PC-3 (cell line): ENCODE measurements at regions not wholly inside any gene's neighbourhood (a gene's known extent, or its start where the extent isn't known, plus 50 kb on each side); places are given as distances from the start of the nearest gene placed in this dataset.
A peak's percentile ranks its signal among the peaks of the same experiment; 100 is the strongest.

Experiments used
- ATAC-seq: fragments of 200-7000 bp; cut with Tn5 transposase; 2 replicates; pipeline ENCODE4 v1.9.1; 2020; ENCODE audit warnings: mild to moderate bottlenecking, moderate library complexity
- BruUV-seq: library from RNA; stranded (reverse); fragments of 400-500 nt; replicated peaks from 2 replicates; lab custom pipeline; 2021; lab: Mats Ljungman, UMichigan
- CTCF ChIA-PET: fragments of 300-600 bp; sonication (Branson Sonifier 250); formaldehyde crosslinking; loops from one replicate; lab custom pipeline; 2022; ENCODE audit warnings: antibody characterized with exemption; lab: Charles Lee
- POLR2A ChIA-PET: fragments of 300-600 bp; sonication (Branson Sonifier 250); formaldehyde crosslinking; loops from one replicate; lab custom pipeline; 2022; ENCODE audit warnings: antibody characterized with exemption; ENCODE audit not compliant: unreplicated experiment; lab: Charles Lee
- DNase-seq: peaks from one replicate; pipeline ENCODE4 v3.0.0-alpha.2; 2015
- H2AFZ ChIP-seq: fragments of 300-600 bp; sonication (generic); 2 replicates; pipeline ENCODE4 v1.6.0; 2016; ENCODE audit warnings: antibody characterized with exemption, low read length
- H3F3A ChIP-seq: fragments of 300-600 bp; sonication (generic); one replicate; pipeline ENCODE4 v1.6.0; 2017; ENCODE audit warnings: antibody characterized with exemption, low read length, control low read depth, mild to moderate bottlenecking; ENCODE audit not compliant: unreplicated experiment
- H3K27ac ChIP-seq: fragments of 300-600 bp; sonication (generic); 2 replicates; pipeline ENCODE4 v1.5.1; 2016; ENCODE audit warnings: mild to moderate bottlenecking, low read length
- H3K27me3 ChIP-seq: fragments of 300-600 bp; sonication (generic); 2 replicates; pipeline ENCODE4 v1.6.1; 2016; ENCODE audit warnings: low read length, mixed read lengths
- H3K36me3 ChIP-seq: fragments of 300-600 bp; sonication (generic); 2 replicates; pipeline ENCODE4 v1.6.1; 2016; ENCODE audit warnings: low read depth, mixed run types, low read length, mixed read lengths
- H3K4me1 ChIP-seq: fragments of 300-600 bp; sonication (generic); 2 replicates; pipeline ENCODE4 v1.5.1; 2016; ENCODE audit warnings: low read length; ENCODE audit not compliant: insufficient read depth
- H3K4me2 ChIP-seq: fragments of 300-600 bp; sonication (generic); 2 replicates; pipeline ENCODE4 v1.6.0; 2016; ENCODE audit warnings: low read length
- H3K4me3 ChIP-seq: fragments of 300-600 bp; sonication (generic); 2 replicates; pipeline ENCODE4 v1.5.1; 2016; ENCODE audit warnings: mild to moderate bottlenecking, low read length, mixed read lengths
- H3K79me2 ChIP-seq: fragments of 300-600 bp; sonication (generic); 2 replicates; pipeline ENCODE4 v1.6.1; 2017; ENCODE audit warnings: low read length, mixed read lengths
- H3K9ac ChIP-seq: fragments of 300-600 bp; sonication (generic); 2 replicates; pipeline ENCODE4 v1.6.0; 2016; ENCODE audit warnings: mild to moderate bottlenecking, low read length
- H3K9me2 ChIP-seq: fragments of 300-600 bp; sonication (generic); replicated peaks from 2 replicates; pipeline ENCODE4 v1.6.1; 2016; ENCODE audit warnings: mixed run types, low read length, mixed read lengths
- H3K9me3 ChIP-seq: fragments of 300-600 bp; sonication (generic); 2 replicates; pipeline ENCODE4 v1.6.1; 2016; ENCODE audit warnings: low read length, mixed read lengths
- H4K20me1 ChIP-seq: fragments of 300-600 bp; sonication (generic); 2 replicates; pipeline ENCODE4 v1.6.1; 2016; ENCODE audit warnings: low read length, mixed read lengths
- EZH2 ChIP-seq: fragments of 300-600 bp; sonication (generic); IDR thresholded peaks from one replicate; pipeline ENCODE4 v1.6.1; 2017; ENCODE audit warnings: antibody characterized with exemption, mild to moderate bottlenecking, low read length; ENCODE audit not compliant: unreplicated experiment
- EZH2phosphoT487 ChIP-seq: fragments of 300-600 bp; sonication (generic); IDR thresholded peaks from 2 replicates; pipeline ENCODE4 v1.6.1; 2018; ENCODE audit warnings: mild to moderate bottlenecking, antibody characterized with exemption, low read length, borderline replicate concordance
- intact Hi-C: fragments of 100-400 bp; cut with micrococcal nuclease; formaldehyde crosslinking; loops from 2 replicates; pipeline ENCODE4 v1.9.0; 2023
- TF ChIP-seq, protein P1 (sequence below): fragments of 300-600 bp; sonication (generic); conservative IDR thresholded peaks from 2 replicates; pipeline ENCODE4 v1.5.1; 2017; ENCODE audit warnings: antibody characterized with exemption, low read depth, mild to moderate bottlenecking, low read length

DNA sequence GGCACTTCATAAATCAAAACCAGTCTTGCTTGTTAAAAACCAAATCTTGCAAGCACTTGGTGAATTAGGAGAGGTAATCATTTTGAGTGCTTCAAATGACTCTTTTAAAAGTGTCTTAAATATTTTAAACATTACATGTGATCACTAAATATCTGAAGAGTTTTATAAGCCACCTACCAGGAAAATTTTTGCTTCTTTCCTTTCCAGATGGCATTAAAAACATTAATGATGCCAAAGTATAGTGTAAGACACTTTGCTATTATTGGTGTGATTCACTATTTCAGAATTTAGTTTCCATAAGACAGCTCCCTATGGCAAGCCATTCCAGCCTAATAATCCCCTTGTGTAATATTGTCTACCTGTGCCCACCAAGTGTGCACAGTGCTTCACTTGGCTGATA, 548.8 kb upstream of the ADAMTS5 start:
- Histone ChIP-seq H3K4me1 (no peaks in the 10 kb centered on the region), H3K9me3 (peaks cover 13% of the 10 kb centered on the region; the same call in 1 of the 2 replicates), H3K79me2 (no peaks in the 10 kb centered on the region), H4K20me1 (no peaks in the 10 kb centered on the region), H3K27me3 (no peaks in the 10 kb centered on the region), H3F3A (no peaks in the 10 kb centered on the region), H3K4me2 (no peak overlapping the region), H3K36me3 (no peaks in the 10 kb centered on the region), H3K9me2 (no peaks in the 10 kb centered on the region), H3K9ac (no peak overlapping the region), H3K4me3 (no peak overlapping the region), H2AFZ (no peak overlapping the region), H3K27ac (no peak overlapping the region)
- no TSS peak for BruUV-seq
- intact Hi-C loops, result no loop called here
- ATAC-seq (no peak), DNase-seq (peak; percentile 3)
- TF ChIP-seq EZH2phosphoT487, result no peak
- no peak for TF ChIP-seq EZH2
- TF ChIP-seq, protein P1, sequence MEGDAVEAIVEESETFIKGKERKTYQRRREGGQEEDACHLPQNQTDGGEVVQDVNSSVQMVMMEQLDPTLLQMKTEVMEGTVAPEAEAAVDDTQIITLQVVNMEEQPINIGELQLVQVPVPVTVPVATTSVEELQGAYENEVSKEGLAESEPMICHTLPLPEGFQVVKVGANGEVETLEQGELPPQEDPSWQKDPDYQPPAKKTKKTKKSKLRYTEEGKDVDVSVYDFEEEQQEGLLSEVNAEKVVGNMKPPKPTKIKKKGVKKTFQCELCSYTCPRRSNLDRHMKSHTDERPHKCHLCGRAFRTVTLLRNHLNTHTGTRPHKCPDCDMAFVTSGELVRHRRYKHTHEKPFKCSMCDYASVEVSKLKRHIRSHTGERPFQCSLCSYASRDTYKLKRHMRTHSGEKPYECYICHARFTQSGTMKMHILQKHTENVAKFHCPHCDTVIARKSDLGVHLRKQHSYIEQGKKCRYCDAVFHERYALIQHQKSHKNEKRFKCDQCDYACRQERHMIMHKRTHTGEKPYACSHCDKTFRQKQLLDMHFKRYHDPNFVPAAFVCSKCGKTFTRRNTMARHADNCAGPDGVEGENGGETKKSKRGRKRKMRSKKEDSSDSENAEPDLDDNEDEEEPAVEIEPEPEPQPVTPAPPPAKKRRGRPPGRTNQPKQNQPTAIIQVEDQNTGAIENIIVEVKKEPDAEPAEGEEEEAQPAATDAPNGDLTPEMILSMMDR, result no peak
- ChIA-PET POLR2A (no interaction called here), CTCF (no interaction called here)

DNA sequence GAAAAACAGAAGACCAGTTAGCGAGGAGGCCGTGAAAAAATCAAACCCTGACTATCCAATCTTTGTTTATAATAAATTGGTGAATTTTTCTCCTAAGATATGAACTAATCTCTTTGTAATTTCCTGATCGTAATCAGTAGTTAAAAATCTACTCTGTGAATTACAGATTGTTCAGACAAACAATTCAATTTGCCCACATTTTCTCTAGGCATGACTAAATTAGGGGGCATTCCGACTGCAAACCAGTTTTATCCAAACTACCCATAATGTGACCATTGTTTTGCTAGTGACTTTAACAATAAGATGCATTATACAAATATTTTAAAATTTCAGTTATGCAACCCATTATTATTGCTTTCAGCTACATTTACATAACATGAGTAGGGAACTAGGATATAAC, 546.9 kb upstream of the ADAMTS5 start:
- Histone ChIP-seq H3K9ac (no peak overlapping the region), H3K27ac (no peak overlapping the region), H3K36me3 (no peaks in the 10 kb centered on the region), H3K9me2 (no peaks in the 10 kb centered on the region), H3K9me3 (peaks cover 9% of the 10 kb centered on the region; the same call in 1 of the 2 replicates), H3K79me2 (no peaks in the 10 kb centered on the region), H3K4me2 (no peak overlapping the region), H2AFZ (no peak overlapping the region), H3F3A (no peaks in the 10 kb centered on the region), H3K4me1 (no peaks in the 10 kb centered on the region), H3K27me3 (no peaks in the 10 kb centered on the region), H4K20me1 (no peaks in the 10 kb centered on the region), H3K4me3 (no peak overlapping the region)
- ChIA-PET POLR2A (no interaction called here), CTCF (no interaction called here)
- DNase-seq, result no peak
- intact Hi-C loops, result no loop called here
- no TSS peak for BruUV-seq
- ATAC-seq, result no peak
- no peak for TF ChIP-seq EZH2
- TF ChIP-seq, protein P1, result no peak
- TF ChIP-seq EZH2phosphoT487, result no peak

DNA sequence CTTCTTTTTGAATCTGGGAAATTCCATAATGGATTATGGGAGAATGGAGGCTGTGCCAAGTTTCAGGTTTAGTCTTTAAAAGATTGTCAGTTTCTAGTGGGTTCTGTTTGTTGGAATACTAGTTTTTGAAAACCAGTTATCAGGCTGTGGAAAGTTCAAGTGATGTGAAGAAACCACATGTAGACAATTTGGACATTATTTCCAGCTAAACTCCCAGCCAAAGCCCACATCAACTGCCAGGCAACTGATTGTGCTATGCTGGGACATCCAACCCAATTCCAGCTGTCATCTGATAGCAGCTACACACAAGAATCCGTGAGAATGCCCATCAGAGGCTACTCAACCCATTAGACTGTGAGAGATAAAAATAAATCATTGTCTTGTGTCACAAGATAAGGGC, 546.1 kb upstream of the ADAMTS5 start:
- Histone ChIP-seq H3K36me3 (no peaks in the 10 kb centered on the region), H2AFZ (no peak overlapping the region), H3F3A (no peaks in the 10 kb centered on the region), H3K9me3 (peaks cover 9% of the 10 kb centered on the region; the same call in 1 of the 2 replicates), H3K27ac (no peak overlapping the region), H3K79me2 (no peaks in the 10 kb centered on the region), H3K9ac (no peak overlapping the region), H3K4me3 (no peak overlapping the region), H4K20me1 (no peaks in the 10 kb centered on the region), H3K9me2 (no peaks in the 10 kb centered on the region), H3K27me3 (no peaks in the 10 kb centered on the region), H3K4me2 (no peak overlapping the region), H3K4me1 (no peaks in the 10 kb centered on the region)
- BruUV-seq, result no TSS peak
- DNase-seq, result no peak
- ChIA-PET POLR2A (no interaction called here), CTCF (no interaction called here)
- intact Hi-C loops, result no loop called here
- no peak for ATAC-seq
- no peak for TF ChIP-seq EZH2phosphoT487
- no peak for TF ChIP-seq EZH2
- TF ChIP-seq, protein P1, result no peak
